ENCODE measurements at regions not wholly inside any gene's neighbourhood (a gene's known extent, or its start where the extent isn't known, plus 50 kb on each side); places are given as distances from the start of the nearest gene placed in this dataset.

GRCh38 chr2:189249901-189250300 lies 70.3 kb upstream of the COL5A2 start:
- H3K36me3 ChIP-seq (ENCODE audit: control insufficient read depth, insufficient read depth, low read length), result no peaks in the 10 kb centered on the region
- no peaks in the 10 kb centered on the region for H3K9me3 ChIP-seq (ENCODE audit: control insufficient read depth, low read length)
- no peak for DNase-seq
- no peak overlapping the region for H3K4me3 ChIP-seq (ENCODE audit: insufficient read depth, low read depth, low read length, poor library complexity, severe bottlenecking)
- no peaks in the 10 kb centered on the region for H3K27me3 ChIP-seq (replicated peaks; ENCODE audit: control insufficient read depth, insufficient read depth, low read length, poor library complexity, severe bottlenecking)
- H3K27ac ChIP-seq (ENCODE audit: insufficient read depth, low read length, poor library complexity, severe bottlenecking), result no peak overlapping the region
- H3K4me1 ChIP-seq (ENCODE audit: control insufficient read depth, insufficient read depth, low read length, poor library complexity, severe bottlenecking), result no peaks in the 10 kb centered on the region

GRCh38 chr2:189252991-189253675 lies 73.6 kb upstream of the COL5A2 start:
- H3K36me3 ChIP-seq (ENCODE audit: control insufficient read depth, insufficient read depth, low read length), result no peaks in the 10 kb centered on the region

GRCh38 chr2:189253836-189254235 lies 74.3 kb upstream of the COL5A2 start:
- no peak overlapping the region for H3K27ac ChIP-seq (ENCODE audit: insufficient read depth, low read length, poor library complexity, severe bottlenecking)
- H3K4me3 ChIP-seq (ENCODE audit: insufficient read depth, low read depth, low read length, poor library complexity, severe bottlenecking), result no peak overlapping the region
- H3K27me3 ChIP-seq (replicated peaks; ENCODE audit: control insufficient read depth, insufficient read depth, low read length, poor library complexity, severe bottlenecking), result no peaks in the 10 kb centered on the region
- H3K9me3 ChIP-seq (ENCODE audit: control insufficient read depth, low read length), result no peaks in the 10 kb centered on the region
- H3K36me3 ChIP-seq (ENCODE audit: control insufficient read depth, insufficient read depth, low read length), result no peaks in the 10 kb centered on the region
- H3K4me1 ChIP-seq (ENCODE audit: control insufficient read depth, insufficient read depth, low read length, poor library complexity, severe bottlenecking), result no peaks in the 10 kb centered on the region
- DNase-seq, result no peak

More at GRCh38 chr2:189252991-189253675, 73.6 kb upstream of the COL5A2 start:
- Histone ChIP-seq H3K9me3 (ENCODE audit: control insufficient read depth, low read length) (no peaks in the 10 kb centered on the region), H3K4me1 (ENCODE audit: control insufficient read depth, insufficient read depth, low read length, poor library complexity, severe bottlenecking) (no peaks in the 10 kb centered on the region), H3K27ac (ENCODE audit: insufficient read depth, low read length, poor library complexity, severe bottlenecking) (no peak overlapping the region), H3K4me3 (ENCODE audit: insufficient read depth, low read depth, low read length, poor library complexity, severe bottlenecking) (no peak overlapping the region), H3K27me3 (replicated peaks; ENCODE audit: control insufficient read depth, insufficient read depth, low read length, poor library complexity, severe bottlenecking) (no peaks in the 10 kb centered on the region)
- no peak for DNase-seq

- Histone ChIP-seq H3K27me3 (replicated peaks; ENCODE audit: control insufficient read depth, insufficient read depth, low read length, poor library complexity, severe bottlenecking) (no peaks in the 10 kb centered on the region), H3K36me3 (ENCODE audit: control insufficient read depth, insufficient read depth, low read length) (no peaks in the 10 kb centered on the region), H3K4me1 (ENCODE audit: control insufficient read depth, insufficient read depth, low read length, poor library complexity, severe bottlenecking) (no peaks in the 10 kb centered on the region), H3K9me3 (ENCODE audit: control insufficient read depth, low read length) (no peaks in the 10 kb centered on the region), H3K27ac (ENCODE audit: insufficient read depth, low read length, poor library complexity, severe bottlenecking) (no peak overlapping the region), H3K4me3 (ENCODE audit: insufficient read depth, low read depth, low read length, poor library complexity, severe bottlenecking) (no peak overlapping the region)
- DNase-seq, result no peak
These were observed 74.8 kb upstream of the COL5A2 start for GRCh38 chr2:189254268-189254883.

- Histone ChIP-seq H3K36me3 (ENCODE audit: control insufficient read depth, insufficient read depth, low read length) (no peaks in the 10 kb centered on the region), H3K4me3 (ENCODE audit: insufficient read depth, low read depth, low read length, poor library complexity, severe bottlenecking) (no peak overlapping the region), H3K4me1 (ENCODE audit: control insufficient read depth, insufficient read depth, low read length, poor library complexity, severe bottlenecking) (no peaks in the 10 kb centered on the region), H3K27ac (ENCODE audit: insufficient read depth, low read length, poor library complexity, severe bottlenecking) (no peak overlapping the region), H3K9me3 (ENCODE audit: control insufficient read depth, low read length) (no peaks in the 10 kb centered on the region), H3K27me3 (replicated peaks; ENCODE audit: control insufficient read depth, insufficient read depth, low read length, poor library complexity, severe bottlenecking) (no peaks in the 10 kb centered on the region)
- no peak for DNase-seq
These were observed 76.2 kb upstream of the COL5A2 start for GRCh38 chr2:189255711-189256110.

GRCh38 chr2:189258616-189259365 lies 79.2 kb upstream of the COL5A2 start:
- Histone ChIP-seq H3K9me3 (ENCODE audit: control insufficient read depth, low read length) (no peaks in the 10 kb centered on the region), H3K36me3 (ENCODE audit: control insufficient read depth, insufficient read depth, low read length) (no peaks in the 10 kb centered on the region), H3K27me3 (replicated peaks; ENCODE audit: control insufficient read depth, insufficient read depth, low read length, poor library complexity, severe bottlenecking) (no peaks in the 10 kb centered on the region), H3K27ac (ENCODE audit: insufficient read depth, low read length, poor library complexity, severe bottlenecking) (no peak overlapping the region), H3K4me3 (ENCODE audit: insufficient read depth, low read depth, low read length, poor library complexity, severe bottlenecking) (no peak overlapping the region), H3K4me1 (ENCODE audit: control insufficient read depth, insufficient read depth, low read length, poor library complexity, severe bottlenecking) (no peaks in the 10 kb centered on the region)
- no peak for DNase-seq

- no peaks in the 10 kb centered on the region for H3K9me3 ChIP-seq (ENCODE audit: control insufficient read depth, low read length)
- H3K4me1 ChIP-seq (ENCODE audit: control insufficient read depth, insufficient read depth, low read length, poor library complexity, severe bottlenecking), result no peaks in the 10 kb centered on the region
- no peak overlapping the region for H3K27ac ChIP-seq (ENCODE audit: insufficient read depth, low read length, poor library complexity, severe bottlenecking)
- no peaks in the 10 kb centered on the region for H3K27me3 ChIP-seq (replicated peaks; ENCODE audit: control insufficient read depth, insufficient read depth, low read length, poor library complexity, severe bottlenecking)
- no peaks in the 10 kb centered on the region for H3K36me3 ChIP-seq (ENCODE audit: control insufficient read depth, insufficient read depth, low read length)
- DNase-seq, result no peak
- H3K4me3 ChIP-seq (ENCODE audit: insufficient read depth, low read depth, low read length, poor library complexity, severe bottlenecking), result no peak overlapping the region
These were observed 80.8 kb upstream of the COL5A2 start for GRCh38 chr2:189260361-189260814.

GRCh38 chr2:189261431-189261841 lies 81.9 kb upstream of the COL5A2 start:
- no peak for DNase-seq
- Histone ChIP-seq H3K27ac (ENCODE audit: insufficient read depth, low read length, poor library complexity, severe bottlenecking) (no peak overlapping the region), H3K36me3 (ENCODE audit: control insufficient read depth, insufficient read depth, low read length) (no peaks in the 10 kb centered on the region), H3K4me1 (ENCODE audit: control insufficient read depth, insufficient read depth, low read length, poor library complexity, severe bottlenecking) (no peaks in the 10 kb centered on the region), H3K9me3 (ENCODE audit: control insufficient read depth, low read length) (no peaks in the 10 kb centered on the region), H3K4me3 (ENCODE audit: insufficient read depth, low read depth, low read length, poor library complexity, severe bottlenecking) (no peak overlapping the region), H3K27me3 (replicated peaks; ENCODE audit: control insufficient read depth, insufficient read depth, low read length, poor library complexity, severe bottlenecking) (no peaks in the 10 kb centered on the region)

GRCh38 chr2:189261916-189262315 lies 82.4 kb upstream of the COL5A2 start:
- Histone ChIP-seq H3K36me3 (ENCODE audit: control insufficient read depth, insufficient read depth, low read length) (no peaks in the 10 kb centered on the region), H3K27ac (ENCODE audit: insufficient read depth, low read length, poor library complexity, severe bottlenecking) (no peak overlapping the region), H3K27me3 (replicated peaks; ENCODE audit: control insufficient read depth, insufficient read depth, low read length, poor library complexity, severe bottlenecking) (no peaks in the 10 kb centered on the region), H3K4me1 (ENCODE audit: control insufficient read depth, insufficient read depth, low read length, poor library complexity, severe bottlenecking) (no peaks in the 10 kb centered on the region), H3K9me3 (ENCODE audit: control insufficient read depth, low read length) (no peaks in the 10 kb centered on the region), H3K4me3 (ENCODE audit: insufficient read depth, low read depth, low read length, poor library complexity, severe bottlenecking) (no peak overlapping the region)
- DNase-seq, result no peak

Measured in effector memory CD4-positive, alpha-beta T cell (primary cell).